Breast epithelium (tissue), 4 donors: ENCODE measurements at regions not wholly inside any gene's neighbourhood (a gene's known extent, or its start where the extent isn't known, plus 50 kb on each side); places are given as distances from the start of the nearest gene placed in this dataset.

Source experiments
- DNase-seq, 2 donors: peaks; one replicate each; pipeline ENCODE4 v3.0.0-alpha.2; 2019; ENCODE audit warnings: low spot score in 2 of 2
- H3K27ac ChIP-seq, 2 donors: fragments of 200-600 bp; sonication (generic) in 1 of 2; one replicate each; pipeline ENCODE4 v1.5.1; 2016 to 2019; ENCODE audit warnings: mild to moderate bottlenecking in 1 of 2
- H3K27me3 ChIP-seq, 2 donors: fragments of 200-600 bp; sonication (generic) in 1 of 2; one replicate each; pipeline versions ENCODE4 v1.5.1 to v1.6.0; 2017 to 2019; ENCODE audit warnings: control low read depth in 1 of 2, mild to moderate bottlenecking in 1 of 2
- H3K36me3 ChIP-seq: fragments of 200-600 bp; one replicate; pipeline ENCODE4 v1.5.1; 2019
- H3K4me1 ChIP-seq, 2 donors: fragments of 200-600 bp; sonication (generic); one replicate each; pipeline ENCODE4 v1.5.1; 2016 to 2019; ENCODE audit warnings: control low read depth in 1 of 2
- H3K4me3 ChIP-seq, 3 donors: fragments of 200-600 bp; sonication (generic); 1 replicate in 2 of 3; 2 replicates in 1 of 3; pipeline ENCODE4 v1.5.1; 2016 to 2019; ENCODE audit warnings: mild to moderate bottlenecking in 3 of 3, moderate library complexity in 2 of 3
- H3K9me3 ChIP-seq, 2 donors: fragments of 200-600 bp; sonication (generic) in 1 of 2; one replicate each; pipeline ENCODE4 v1.5.1; 2016 to 2019; ENCODE audit warnings: control low read depth in 1 of 2
- CTCF ChIP-seq, 3 donors: fragments of 450-650 bp; IDR thresholded peaks; one replicate each; pipeline ENCODE4 v1.5.1; 2016 to 2017; ENCODE audit warnings: antibody characterized with exemption in 3 of 3, mild to moderate bottlenecking in 3 of 3, moderate library complexity in 3 of 3
- POLR2A ChIP-seq: fragments of 450-650 bp; IDR thresholded peaks from one replicate; pipeline ENCODE4 v1.6.1; 2016; ENCODE audit warnings: antibody characterized with exemption, mild to moderate bottlenecking, moderate library complexity
- POLR2AphosphoS5 ChIP-seq, 3 donors: sonication (generic); formaldehyde crosslinking; IDR thresholded peaks; one replicate each; pipeline ENCODE4 v1.6.1; 2017; ENCODE audit warnings: antibody characterized with exemption in 3 of 3
- intact Hi-C: fragments of 100-400 bp; cut with DNase I; formaldehyde crosslinking; loops from one replicate; pipeline ENCODE4 v1.15.1; 2023; ENCODE audit warnings: low total_unique reads

GRCh38 chr10:8577686-8578085 lies 523.2 kb downstream of the GATA3 start:
- no peaks in the 10 kb centered on the region for H3K4me1 ChIP-seq
- no peak for DNase-seq
- no peak overlapping the region for H3K27ac ChIP-seq
- H3K36me3 ChIP-seq, result no peaks in the 10 kb centered on the region
- H3K4me3 ChIP-seq, result no peak overlapping the region
- intact Hi-C loops, result no loop called here
- no peak for TF ChIP-seq CTCF (IDR thresholded peaks at IDR 0.05)
- TF ChIP-seq POLR2A, result no peak
- no peak for TF ChIP-seq POLR2AphosphoS5 (IDR thresholded peaks at IDR 0.05)
- H3K9me3 ChIP-seq, result no peaks in the 10 kb centered on the region
- no peaks in the 10 kb centered on the region for H3K27me3 ChIP-seq

- H3K4me3 ChIP-seq, result no peak overlapping the region
- TF ChIP-seq POLR2AphosphoS5 (IDR thresholded peaks at IDR 0.05) (no peak), POLR2A (no peak), CTCF (IDR thresholded peaks at IDR 0.05) (no peak)
- no peaks in the 10 kb centered on the region for H3K4me1 ChIP-seq
- H3K27ac ChIP-seq, result no peak overlapping the region
- no peaks in the 10 kb centered on the region for H3K36me3 ChIP-seq
- H3K27me3 ChIP-seq, result no peaks in the 10 kb centered on the region
- H3K9me3 ChIP-seq, result no peaks in the 10 kb centered on the region
- intact Hi-C loops, result no loop called here
- no peak for DNase-seq
These were observed 527.2 kb downstream of the GATA3 start for GRCh38 chr10:8581521-8582225.

- Histone ChIP-seq H3K27ac (no peak overlapping the region), H3K27me3 (no peaks in the 10 kb centered on the region), H3K4me1 (no peaks in the 10 kb centered on the region), H3K4me3 (no peak overlapping the region), H3K36me3 (no peaks in the 10 kb centered on the region), H3K9me3 (no peaks in the 10 kb centered on the region)
- intact Hi-C loops, result no loop called here
- no peak for DNase-seq
- TF ChIP-seq CTCF (IDR thresholded peaks at IDR 0.05) (no peak), POLR2AphosphoS5 (IDR thresholded peaks at IDR 0.05) (no peak), POLR2A (no peak)
These were observed 528.6 kb downstream of the GATA3 start for GRCh38 chr10:8583096-8583495.

- H3K27me3 ChIP-seq, result no peaks in the 10 kb centered on the region
- no peak for DNase-seq
- H3K36me3 ChIP-seq, result no peaks in the 10 kb centered on the region
- H3K4me1 ChIP-seq, result no peaks in the 10 kb centered on the region
- no peak overlapping the region for H3K27ac ChIP-seq
- H3K4me3 ChIP-seq, result no peak overlapping the region
- TF ChIP-seq CTCF (IDR thresholded peaks at IDR 0.05) (no peak), POLR2AphosphoS5 (IDR thresholded peaks at IDR 0.05) (no peak), POLR2A (no peak)
- no peaks in the 10 kb centered on the region for H3K9me3 ChIP-seq
- intact Hi-C loops, result no loop called here
These were observed 530.2 kb downstream of the GATA3 start for GRCh38 chr10:8584666-8585065.

GRCh38 chr10:8586504-8586903 lies 532.0 kb downstream of the GATA3 start:
- no peak overlapping the region for H3K4me3 ChIP-seq
- H3K27me3 ChIP-seq, result no peaks in the 10 kb centered on the region
- TF ChIP-seq POLR2A, result no peak
- TF ChIP-seq POLR2AphosphoS5 (IDR thresholded peaks at IDR 0.05), result no peak
- TF ChIP-seq CTCF (IDR thresholded peaks at IDR 0.05), result no peak
- H3K9me3 ChIP-seq, result no peaks in the 10 kb centered on the region
- H3K27ac ChIP-seq, result no peak overlapping the region
- intact Hi-C loops, result no loop called here
- DNase-seq, result no peak
- H3K36me3 ChIP-seq, result no peaks in the 10 kb centered on the region
- no peaks in the 10 kb centered on the region for H3K4me1 ChIP-seq
